HG03442 (cell line): ENCODE measurements at regions not wholly inside any gene's neighbourhood (a gene's known extent, or its start where the extent isn't known, plus 50 kb on each side); places are given as distances from the start of the nearest gene placed in this dataset.
"Not testable (repeated sequence)": the region's sequence is repeated elsewhere in the genome, so short reads cannot be mapped to it uniquely, and the experiment has no call there.

Source experiments
- ATAC-seq: cut with Tn5 transposase; IDR thresholded peaks from one replicate; pipeline ENCODE4 v1.9.1; 2021; ENCODE audit warnings: mild to moderate bottlenecking, moderate library complexity; ENCODE audit not compliant: unreplicated experiment

GRCh38 chr15:98547275-98547674 lies 101.1 kb upstream of the IGF1R start:
- ATAC-seq: no peak

DNA sequence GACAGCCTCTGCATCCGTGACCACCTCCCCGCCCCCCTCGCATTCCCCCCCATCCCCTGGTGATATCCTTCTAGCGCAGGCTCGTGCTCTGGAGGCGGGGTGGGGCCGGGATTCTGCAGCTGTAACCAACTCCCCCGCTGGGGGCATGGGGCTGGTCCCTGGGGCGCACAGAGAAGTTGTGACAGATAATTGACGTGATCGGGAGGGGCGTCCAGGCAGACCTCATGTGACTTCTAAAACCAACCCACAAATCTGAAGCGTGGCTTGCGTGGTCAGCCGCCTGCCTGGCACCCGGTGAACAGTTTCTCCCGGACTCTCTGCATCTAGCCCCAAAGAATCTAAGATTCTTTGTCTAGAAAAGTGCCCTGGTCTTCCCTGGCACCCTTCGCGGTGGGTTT lies 100.6 kb upstream of the IGF1R start:
- no peak for ATAC-seq

GRCh38 chr15:98548139-98548971 lies 100.0 kb upstream of the IGF1R start:
- no peak for ATAC-seq

- ATAC-seq: no peak
Measured at GRCh38 chr15:98549003-98549402, 99.3 kb upstream of the IGF1R start.

- no peak for ATAC-seq
Measured at GRCh38 chr15:98549741-98550140, 98.6 kb upstream of the IGF1R start.

GRCh38 chr15:98550363-98550762 lies 98.0 kb upstream of the IGF1R start:
- not testable (repeated sequence) for ATAC-seq

DNA sequence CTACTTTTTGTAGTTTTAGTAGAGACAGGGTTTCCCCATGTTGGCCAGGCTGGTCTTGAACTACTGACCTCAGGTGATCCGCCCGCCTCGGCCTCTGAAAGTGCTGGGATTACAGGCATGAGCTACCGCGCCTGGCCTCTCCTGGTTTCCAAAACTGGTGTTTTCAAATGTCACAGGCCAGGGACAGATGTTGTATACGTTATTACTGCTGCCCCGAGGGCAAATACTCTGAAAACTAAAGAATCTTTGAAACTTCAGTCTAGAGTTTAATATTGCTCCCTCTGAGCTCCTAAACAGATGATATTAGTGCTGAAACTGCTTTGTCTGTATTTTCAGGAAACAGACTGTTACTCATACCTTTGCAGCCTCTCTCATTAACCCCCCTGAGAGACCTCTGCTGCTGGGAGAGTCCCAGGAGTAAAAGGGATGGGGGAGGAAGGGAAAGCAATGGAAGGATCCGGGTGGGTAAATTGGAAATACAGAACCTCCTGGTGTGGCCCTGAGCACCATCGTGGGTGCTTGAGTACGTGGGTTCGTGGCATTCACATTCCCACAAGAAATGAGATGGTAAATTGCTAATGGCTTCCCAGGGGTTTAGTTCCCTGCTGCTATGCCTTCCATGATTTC lies 96.3 kb upstream of the IGF1R start:
- ATAC-seq: no peak

DNA sequence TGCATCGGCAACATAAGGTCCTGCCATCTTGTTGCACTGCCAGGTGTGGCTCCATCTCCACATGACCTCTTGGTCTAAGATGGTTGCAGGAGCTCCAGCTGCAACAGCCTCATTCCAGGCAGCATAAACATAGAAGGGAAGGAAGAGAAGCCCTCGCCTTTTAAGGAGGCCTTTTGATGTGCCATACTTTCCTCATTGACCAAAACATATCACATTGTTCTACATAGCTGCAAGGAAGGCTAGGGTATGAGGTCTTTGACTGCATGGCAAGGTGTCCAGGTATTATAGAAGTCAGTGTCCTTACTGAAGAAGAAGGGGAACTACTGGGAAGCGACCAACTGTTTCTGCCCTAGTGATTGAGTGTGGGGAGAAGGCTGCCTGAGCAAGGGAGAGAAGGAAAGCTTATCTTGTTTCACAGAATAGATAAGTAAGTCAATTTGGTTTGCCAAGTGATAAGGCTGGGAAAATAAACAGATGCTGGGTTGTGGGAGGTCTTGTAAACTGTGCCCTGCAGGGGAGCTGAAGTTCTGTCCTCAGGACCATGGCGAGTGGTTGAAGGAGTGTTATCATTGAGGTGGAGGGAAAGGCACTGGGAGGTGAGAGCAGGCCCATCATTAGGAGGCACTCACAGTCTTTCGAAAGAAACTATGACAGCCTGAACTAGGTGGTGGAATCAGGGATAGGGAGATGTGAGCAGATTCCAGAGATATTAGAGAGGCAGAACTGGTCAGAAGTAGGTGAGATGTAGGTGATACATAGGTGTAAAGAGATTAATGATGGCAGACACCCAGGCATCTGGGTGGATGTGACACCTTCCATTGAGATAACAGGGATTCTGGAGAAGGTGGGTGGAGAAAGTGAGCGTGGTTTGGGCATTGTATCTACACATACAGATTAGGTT lies 93.8 kb upstream of the IGF1R start:
- no peak for ATAC-seq

DNA sequence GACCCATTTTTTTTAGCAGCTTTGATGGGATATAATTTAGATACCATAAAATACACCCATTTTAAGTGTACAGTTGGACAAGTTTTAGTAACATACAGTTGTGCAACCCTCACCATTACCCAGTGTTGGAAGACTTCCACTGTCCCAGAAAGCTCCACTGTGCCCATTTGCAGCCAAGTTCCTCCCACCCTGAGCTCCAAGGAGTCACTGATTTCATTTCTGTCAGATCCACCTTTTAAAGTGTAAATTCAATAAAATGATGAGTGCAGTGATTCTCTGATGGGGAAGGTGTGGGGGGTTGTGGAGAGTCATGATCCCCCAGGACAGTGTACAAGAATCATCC lies 93.2 kb upstream of the IGF1R start:
- ATAC-seq: no peak

GRCh38 chr15:98556321-98556720 lies 92.0 kb upstream of the IGF1R start:
- no peak for ATAC-seq

DNA sequence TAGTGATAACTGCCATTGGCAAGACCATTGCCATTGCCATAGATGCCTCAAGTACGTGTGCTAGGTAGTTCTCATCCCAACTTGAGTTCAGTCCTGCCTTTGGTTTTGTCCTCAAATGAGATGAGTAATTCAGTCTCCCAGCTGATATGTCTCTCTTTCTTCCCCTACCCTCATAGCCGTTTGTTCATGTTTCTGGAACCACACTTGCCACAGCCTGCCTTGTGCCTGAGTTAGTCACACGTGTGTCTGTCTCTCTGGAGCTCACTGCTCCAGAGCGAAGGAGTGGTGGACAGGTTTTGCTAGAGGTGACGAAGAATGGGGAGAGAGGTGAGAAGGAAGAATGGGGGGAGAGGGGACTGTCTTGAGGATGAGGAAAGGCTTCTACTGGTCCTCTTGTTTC lies 88.0 kb upstream of the IGF1R start:
- no peak for ATAC-seq

DNA sequence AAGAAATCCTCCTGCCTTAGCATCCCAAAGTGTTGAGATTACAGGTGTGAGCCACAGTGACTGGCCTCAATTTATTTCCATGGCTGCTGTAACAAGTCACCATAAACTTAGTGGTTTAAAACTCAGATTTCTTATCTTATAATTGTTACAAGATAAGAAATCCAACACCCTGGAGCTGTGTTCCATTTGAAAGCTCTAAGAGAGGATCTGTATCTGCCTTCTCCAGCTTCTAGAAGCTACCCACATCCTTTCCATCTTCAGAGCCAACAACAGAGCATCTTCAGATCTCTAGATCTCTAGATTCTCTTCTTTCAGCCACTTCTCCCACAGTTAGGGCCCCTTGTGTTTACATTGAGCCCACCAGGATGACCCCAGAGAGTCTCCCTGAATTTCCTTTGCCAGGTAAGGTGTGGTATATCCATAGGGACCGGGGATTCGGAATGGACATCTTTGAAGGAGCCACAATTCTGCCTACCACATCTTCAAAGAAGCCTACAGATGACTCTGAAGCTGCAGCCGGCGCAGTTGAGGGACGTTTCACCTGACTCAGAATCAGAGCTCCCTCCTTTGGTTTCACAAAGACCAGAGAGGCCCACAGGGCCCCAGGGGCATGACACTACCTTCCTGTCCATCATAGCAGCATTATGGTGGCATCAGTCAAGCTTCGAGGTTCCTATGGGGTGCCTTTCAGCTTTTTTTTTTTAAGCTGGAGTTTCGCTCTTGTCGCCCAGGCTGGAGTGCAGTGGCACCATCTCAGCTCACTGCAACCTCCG lies 87.0 kb upstream of the IGF1R start:
- ATAC-seq: no peak

GRCh38 chr15:98562331-98562937 lies 85.9 kb upstream of the IGF1R start:
- no peak for ATAC-seq

DNA sequence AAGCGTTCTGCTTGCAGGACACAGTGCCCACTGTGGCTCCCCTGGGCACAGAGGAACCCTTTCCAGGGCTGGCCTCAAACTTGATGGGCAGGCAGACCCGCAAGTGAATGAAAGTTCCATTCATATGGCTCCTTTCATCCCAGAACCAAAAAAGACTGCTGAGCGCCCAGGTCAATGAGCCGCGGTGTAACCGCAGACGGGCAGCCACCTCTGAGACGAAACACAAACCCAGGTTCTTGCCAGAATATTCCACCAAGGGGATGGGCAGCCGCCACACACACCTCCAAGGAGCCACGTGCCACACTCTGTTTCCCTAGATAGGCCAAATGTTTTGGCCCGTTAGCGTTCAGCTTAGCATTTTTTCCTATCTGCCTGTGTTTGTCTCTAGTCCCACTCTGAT lies 82.8 kb upstream of the IGF1R start:
- ATAC-seq: no peak

DNA sequence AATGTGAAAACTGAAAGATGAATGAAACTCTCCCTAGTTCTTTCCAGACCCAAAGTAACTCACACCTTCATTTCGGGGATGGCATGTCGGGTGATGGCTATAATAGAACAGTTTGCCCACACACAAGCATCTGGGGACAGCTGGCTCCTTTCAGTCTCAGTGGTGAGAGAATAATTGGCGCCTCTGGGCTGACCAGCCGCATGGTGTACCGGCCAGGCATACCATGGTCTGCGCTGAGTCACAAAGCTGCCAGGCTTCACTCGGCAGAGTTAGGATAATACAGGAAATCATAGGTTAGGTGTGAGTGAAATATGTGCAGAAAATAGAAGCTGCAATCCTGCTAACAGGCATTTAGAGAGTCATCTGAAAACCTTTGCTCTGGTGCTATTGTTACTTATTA lies 80.4 kb upstream of the IGF1R start:
- ATAC-seq: no peak

DNA sequence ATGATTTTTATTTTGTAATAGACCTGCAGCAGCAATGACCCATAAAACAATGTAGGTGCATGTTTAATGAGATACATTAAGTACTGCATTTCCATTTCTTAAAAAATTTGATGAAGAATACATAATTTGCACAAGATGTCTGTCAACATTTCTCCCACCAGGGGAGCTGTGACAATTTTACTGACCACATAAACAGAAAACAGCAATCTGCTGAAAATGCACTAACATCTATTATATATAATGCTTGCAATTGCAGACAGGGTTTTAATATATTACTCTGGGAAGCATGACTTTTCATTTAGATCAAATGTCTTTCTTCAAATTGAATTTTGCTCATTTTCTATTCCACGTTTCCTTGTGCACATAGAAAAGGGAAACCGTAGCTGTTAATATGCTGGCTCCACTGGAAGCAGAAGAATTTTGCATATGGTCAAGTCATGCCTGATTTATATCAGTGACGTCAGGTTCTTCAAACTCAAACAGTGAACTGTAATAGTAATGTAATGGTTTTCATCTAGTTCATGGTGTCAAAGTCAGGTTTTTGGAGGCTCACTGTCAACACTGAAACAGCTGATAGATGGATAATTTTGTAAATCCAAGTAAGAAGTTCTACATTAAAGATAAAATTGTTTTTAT lies 79.8 kb upstream of the IGF1R start:
- ATAC-seq: no peak

GRCh38 chr15:98570119-98570518 lies 78.2 kb upstream of the IGF1R start:
- no peak for ATAC-seq

DNA sequence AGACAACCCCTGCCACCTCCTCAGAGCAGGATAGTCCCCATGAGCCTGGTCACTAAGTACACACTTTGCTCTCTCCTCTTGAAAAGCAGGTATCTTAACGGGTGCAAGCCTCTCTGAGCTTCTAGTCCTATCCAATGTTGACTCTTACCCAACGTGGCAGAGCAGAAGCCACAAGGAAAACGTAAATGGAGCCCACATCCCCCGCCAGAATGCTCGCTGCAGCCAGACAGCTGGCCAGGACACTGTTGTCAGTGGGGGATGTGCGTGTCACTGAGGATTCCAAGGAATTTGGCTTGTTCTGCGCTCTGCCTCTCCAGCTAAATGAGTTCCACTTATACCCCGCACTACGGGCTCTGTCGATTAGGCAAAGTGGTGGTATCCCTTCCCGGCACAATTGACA lies 67.8 kb upstream of the IGF1R start:
- ATAC-seq: no peak

- ATAC-seq: no peak
Measured at GRCh38 chr15:98581715-98582114, 66.6 kb upstream of the IGF1R start.

DNA sequence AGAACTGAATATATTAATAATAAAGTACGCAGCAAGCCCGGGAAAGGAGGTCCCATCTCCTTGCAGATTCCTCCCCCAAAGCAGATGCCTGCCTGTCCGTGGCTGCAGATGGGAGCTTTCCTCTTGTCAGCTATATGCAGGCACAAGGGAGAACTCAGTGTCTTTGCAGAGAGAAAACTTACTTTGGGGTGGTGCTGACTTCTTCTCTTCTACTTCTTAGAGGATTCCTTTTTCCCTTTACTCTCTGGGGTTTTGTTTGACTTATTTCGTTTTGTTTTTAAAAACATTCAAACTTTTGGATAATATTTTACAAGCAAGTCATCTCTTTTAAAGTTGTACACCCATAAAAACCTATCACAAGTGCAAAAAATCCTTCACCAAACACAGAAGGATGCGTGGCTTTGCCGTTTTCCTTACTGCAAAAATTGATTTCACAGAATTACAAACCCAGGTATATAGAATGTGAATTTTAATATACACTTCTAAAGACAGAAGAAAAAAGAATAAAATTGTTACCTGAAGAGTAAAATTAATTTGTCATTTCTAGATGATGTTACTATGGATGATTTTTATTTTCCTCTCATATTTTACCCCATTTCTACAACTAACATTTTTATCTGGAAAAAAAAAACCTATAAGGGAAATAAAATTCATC lies 65.3 kb upstream of the IGF1R start:
- no peak for ATAC-seq
